Brain pericyte (primary cell): ENCODE measurements at regions not wholly inside any gene's neighbourhood (a gene's known extent, or its start where the extent isn't known, plus 50 kb on each side); places are given as distances from the start of the nearest gene placed in this dataset.
"Not testable (repeated sequence)": the region's sequence is repeated elsewhere in the genome, so short reads cannot be mapped to it uniquely, and the experiment has no call there.

ENCODE experiments used
- DNase-seq: peaks from one replicate; pipeline ENCODE4 v3.0.0-alpha.2; 2012; ENCODE audit warnings: low read depth, low spot score

DNA sequence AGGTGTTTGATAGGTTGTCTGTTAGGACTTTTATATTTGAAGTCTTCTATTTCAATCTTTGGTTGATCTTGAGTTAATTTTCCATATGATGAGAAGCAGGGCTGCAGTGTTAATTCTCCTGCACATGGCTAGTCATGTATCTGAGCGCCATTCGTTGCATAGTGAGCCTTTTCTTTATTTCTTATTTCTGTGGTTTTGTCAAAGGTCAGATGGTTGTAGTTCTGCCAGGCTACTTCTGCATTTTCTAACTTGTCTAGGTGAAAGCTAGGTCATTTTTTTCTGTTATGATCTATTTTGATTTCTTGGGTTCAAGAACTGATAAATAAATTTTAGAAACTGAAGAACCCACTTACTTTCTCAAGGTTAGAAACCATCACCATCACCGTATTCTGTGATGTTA, 56.7 kb downstream of the CCDC74A start:
- no peak for DNase-seq

DNA sequence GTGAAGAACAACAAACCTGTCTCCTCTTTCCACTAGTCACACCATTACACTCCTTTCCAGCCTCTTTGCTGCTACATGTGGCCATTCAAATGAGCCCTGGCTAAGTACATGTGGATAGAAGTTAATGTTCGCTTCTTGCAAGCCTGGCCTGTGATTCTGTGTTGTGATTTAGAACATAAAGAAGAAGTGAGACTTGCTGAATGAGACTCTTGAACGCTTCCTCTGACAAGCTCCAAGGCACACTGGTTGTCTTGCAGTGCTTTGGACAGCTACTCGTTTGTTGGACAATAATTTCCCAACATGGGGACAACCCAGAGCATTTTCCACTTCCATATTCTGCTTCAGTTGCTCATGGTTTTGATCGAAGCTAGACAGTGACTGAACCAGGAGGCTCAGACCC, 57.3 kb downstream of the CCDC74A start:
- DNase-seq, result no peak

DNA sequence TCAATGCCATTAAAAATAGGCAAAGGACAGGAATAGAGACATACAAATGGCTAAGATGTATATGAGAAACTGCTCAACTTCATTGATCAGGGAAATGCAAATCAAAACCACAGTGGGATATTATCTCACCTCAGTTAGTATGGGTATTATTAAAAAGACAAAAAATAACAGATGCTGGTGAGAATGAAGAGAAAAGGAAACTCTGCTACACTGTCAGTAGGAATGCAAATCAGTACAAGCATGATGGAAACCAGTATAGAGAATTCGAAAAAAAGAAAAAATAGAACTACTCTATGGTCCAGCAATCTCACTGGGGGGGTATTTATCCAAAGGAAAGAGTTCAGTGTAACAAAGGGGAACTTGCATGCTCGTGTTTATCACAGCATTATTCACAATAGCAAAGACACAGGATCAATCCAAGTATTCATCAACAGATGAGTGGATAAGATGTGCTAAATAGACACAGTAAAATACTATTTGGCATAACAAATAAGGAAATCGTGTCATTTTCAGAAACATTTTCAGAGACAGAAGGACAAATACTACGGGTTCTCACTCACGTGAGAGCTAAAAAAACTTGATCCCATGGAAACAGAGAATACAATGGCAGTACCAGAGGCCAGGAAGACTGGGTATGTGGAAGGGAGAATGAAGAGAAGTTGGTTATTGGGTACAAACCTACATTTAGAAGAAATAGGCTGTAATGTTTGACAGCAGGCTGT, 60.6 kb downstream of the CCDC74A start:
- DNase-seq, result no peak

DNA sequence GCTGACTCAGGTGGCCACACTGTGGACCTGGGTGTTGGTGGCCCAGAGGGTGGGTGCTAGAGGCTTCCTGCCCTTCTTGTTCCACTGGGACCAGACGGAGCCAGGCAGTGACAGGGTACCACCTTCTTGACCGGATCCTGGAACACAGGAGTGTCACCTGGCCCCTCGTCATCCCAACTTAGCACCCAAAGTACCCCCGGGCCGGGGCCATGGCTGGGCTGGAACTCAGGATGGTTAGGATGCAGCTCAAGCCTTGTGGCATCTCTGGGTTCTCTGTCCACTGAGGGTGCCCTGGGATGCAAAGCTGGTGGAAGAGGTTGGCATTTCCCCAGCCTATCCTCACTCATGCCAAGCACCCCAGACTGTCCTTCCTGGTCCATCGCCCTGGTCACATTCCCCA, 61.4 kb downstream of the CCDC74A start:
- not testable (repeated sequence) for DNase-seq

DNA sequence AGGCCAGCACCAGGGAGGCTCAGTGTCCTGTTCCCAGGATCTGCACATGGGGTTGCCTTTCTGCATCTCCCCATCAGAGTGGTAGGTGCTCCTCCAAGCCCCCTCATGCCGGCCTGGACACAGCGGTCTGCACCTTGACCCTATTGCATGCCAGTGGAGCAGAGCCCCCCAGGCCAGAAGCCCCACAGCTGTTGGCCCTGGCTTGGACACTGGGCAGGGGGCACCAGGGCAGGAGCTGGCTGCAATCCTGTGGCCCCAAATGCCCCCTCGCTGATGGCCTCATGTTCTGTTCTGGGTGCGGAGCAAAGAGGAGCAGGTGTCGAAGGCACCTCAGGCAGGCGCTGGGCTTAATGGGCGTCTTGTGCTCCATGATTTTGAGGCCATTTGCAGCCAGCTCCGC, 62.7 kb downstream of the CCDC74A start:
- DNase-seq, result no peak

DNA sequence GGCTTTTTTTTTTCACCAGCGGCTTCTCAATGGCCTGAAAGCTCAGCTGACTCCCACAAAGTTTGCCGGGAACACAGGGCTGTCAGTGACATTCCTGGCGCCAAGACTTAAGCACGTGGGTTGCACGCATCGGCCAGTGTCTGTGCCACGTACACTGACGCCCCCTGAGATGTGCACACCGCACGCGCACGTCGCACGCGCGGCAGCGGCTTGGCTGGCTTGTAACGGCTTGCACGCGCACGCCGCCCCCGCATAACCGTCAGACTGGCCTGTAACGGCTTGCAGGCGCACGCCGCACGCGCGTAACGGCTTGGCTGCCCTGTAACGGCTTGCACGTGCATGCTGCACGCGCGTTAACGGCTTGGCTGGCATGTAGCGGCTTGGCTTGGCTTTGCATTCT, 63.2 kb downstream of the CCDC74A start:
- no peak for DNase-seq

DNA sequence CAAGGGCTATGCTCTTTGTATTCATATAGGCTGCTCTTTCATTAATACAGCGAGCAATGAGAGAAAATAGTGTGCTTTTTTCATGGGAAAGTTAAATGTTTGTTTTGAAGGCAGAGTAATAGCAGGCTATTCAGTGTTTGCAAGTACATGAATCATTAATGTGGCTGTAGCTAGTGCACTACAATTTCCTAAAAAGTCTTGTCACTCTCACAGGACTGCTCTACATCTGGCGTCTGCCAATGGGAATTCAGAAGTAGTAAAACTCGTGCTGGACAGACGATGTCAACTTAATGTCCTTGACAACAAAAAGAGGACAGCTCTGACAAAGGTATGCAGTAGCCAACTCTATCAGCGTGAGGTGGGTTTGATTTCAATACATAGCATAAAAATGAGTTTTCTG, 68.9 kb downstream of the CCDC74A start:
- not testable (repeated sequence) for DNase-seq

DNA sequence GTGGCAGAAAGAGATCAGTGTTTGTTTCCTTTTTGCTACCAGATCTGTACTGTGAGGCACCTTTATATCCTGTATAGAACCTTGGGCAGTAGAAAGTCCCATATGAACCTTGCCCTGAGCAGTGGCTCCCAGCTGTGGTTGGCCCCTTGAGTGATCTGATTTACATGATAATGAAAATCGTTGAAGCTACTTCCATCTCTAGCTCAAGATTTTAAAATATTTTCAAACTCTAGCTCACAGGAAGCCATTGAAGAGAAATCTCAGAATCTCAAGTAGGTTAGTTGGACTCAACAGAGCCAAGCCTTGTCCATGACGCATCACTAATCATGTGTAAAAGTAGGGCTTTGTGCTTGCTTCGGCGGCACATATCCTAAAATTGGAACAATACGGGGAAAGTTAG, 74.8 kb downstream of the CCDC74A start:
- DNase-seq, result not testable (repeated sequence)

GRCh38 chr2:131604652-131605051, 77.0 kb downstream of the CCDC74A start:
- not testable (repeated sequence) for DNase-seq

- not testable (repeated sequence) for DNase-seq
These were observed 78.7 kb downstream of the CCDC74A start for GRCh38 chr2:131606366-131606765.

GRCh38 chr2:131607056-131607455, 79.4 kb downstream of the CCDC74A start:
- not testable (repeated sequence) for DNase-seq

DNA sequence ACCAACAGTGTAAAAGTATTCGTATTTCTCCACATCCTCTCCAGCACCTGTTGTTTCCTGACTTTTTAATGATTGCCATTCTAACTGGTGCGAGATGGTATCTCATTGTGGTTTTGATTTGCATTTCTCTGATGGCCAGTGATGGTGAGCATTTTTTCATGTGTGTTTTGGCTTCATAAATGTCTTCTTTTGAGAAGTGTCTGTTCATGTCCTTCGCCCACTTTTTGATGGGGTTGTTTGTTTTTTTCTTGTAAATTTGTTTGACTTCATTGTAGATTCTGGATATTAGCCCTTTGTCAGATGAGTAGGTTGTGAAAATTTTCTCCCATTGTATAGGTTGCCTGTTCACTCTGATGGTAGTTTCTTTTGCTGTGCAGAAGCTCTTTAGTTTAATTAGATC, 86.9 kb downstream of the CCDC74A start:
- not testable (repeated sequence) for DNase-seq

GRCh38 chr2:131618320-131618719, 90.6 kb downstream of the CCDC74A start:
- not testable (repeated sequence) for DNase-seq

DNA sequence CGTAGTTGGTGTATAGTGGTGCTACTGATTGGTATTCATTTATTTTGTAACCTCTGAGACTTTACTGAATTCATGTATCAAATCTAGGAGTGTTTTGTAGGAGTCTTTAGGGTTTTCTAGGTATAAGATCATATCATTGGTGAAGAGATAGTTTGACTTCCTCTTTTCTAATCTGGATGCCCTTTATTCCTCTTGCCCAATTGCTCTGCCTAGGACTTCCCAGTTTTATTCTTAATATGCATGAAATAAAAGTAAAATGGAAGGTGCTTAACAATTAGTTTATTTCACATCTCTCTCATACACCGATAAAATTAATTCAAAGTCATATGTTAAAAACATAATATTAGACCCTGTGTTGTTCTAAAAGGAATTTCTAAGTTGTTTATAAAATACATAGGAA, 95.2 kb downstream of the CCDC74A start:
- not testable (repeated sequence) for DNase-seq

DNA sequence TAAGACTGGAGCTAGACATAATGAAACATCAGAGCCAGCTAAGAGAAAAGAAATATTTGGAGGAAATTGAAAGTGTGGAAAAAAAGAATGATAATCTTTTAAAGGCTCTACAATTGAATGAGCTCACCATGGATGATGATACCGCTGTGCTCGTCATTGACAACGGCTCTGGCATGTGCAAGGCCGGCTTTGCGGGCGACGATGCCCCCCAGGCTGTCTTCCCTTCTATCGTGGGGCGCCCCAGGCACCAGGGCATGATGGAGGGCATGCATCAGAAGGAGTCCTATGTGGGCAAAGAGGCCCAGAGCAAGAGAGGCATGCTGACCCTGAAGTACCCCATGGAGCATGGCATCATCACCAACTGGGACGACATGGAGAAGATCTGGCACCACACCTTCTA, 98.3 kb downstream of the CCDC74A start:
- not testable (repeated sequence) for DNase-seq

DNA sequence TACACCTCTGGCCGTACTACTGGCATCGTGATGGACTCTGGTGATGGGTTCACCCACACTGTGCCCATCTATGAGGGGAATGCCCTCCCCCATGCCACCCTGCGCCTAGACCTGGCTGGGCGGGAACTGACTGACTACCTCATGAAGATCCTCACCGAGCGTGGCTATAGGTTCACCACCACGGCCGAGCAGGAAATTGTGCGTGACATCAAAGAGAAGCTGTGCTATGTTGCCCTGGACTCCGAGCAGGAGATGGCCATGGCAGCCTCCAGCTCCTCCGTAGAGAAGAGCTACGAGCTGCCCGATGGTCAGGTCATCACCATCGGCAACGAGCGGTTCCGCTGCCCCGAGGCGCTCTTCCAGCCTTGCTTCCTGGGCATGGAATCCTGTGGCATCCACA, 98.9 kb downstream of the CCDC74A start:
- DNase-seq, result not testable (repeated sequence)

DNA sequence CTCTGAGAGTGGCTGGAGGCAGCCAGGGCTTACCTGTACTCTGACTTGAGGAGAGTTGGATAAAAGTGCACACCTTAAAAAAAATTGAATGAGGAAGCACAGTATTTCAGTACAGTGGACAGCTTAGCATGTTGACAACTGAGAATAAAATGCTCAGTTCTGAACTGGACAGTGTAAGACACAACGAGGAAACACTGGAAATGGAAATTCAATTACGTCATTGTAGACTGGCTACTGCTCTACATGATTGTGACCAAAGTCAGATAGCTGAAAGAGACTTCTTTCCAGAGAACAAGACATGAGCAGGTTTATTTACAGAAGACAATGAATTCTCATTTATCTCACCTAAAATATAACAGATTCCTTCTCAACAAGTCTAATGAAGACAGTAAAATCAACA, 100.1 kb downstream of the CCDC74A start:
- DNase-seq, result not testable (repeated sequence)

DNA sequence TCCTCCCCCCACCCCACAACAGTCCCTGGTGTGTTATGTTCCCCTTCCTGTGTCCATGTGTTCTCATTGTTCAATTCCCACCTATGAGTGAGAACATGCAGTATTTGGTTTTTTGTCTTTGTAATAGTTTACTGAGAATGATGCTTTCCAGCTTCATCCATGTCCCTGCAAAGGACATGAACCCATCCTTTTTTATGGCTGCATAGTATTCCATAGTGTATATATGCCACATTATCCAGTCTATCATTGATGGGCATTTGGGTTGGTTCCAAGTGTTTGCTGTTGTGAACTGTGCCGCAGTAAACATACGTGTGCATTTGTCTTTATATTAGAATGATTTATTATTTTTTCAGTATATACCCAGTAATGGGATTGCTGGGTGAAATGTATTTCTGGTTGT, 104.0 kb downstream of the CCDC74A start:
- not testable (repeated sequence) for DNase-seq

GRCh38 chr2:131633405-131633804, 105.7 kb downstream of the CCDC74A start:
- DNase-seq, result not testable (repeated sequence)

DNA sequence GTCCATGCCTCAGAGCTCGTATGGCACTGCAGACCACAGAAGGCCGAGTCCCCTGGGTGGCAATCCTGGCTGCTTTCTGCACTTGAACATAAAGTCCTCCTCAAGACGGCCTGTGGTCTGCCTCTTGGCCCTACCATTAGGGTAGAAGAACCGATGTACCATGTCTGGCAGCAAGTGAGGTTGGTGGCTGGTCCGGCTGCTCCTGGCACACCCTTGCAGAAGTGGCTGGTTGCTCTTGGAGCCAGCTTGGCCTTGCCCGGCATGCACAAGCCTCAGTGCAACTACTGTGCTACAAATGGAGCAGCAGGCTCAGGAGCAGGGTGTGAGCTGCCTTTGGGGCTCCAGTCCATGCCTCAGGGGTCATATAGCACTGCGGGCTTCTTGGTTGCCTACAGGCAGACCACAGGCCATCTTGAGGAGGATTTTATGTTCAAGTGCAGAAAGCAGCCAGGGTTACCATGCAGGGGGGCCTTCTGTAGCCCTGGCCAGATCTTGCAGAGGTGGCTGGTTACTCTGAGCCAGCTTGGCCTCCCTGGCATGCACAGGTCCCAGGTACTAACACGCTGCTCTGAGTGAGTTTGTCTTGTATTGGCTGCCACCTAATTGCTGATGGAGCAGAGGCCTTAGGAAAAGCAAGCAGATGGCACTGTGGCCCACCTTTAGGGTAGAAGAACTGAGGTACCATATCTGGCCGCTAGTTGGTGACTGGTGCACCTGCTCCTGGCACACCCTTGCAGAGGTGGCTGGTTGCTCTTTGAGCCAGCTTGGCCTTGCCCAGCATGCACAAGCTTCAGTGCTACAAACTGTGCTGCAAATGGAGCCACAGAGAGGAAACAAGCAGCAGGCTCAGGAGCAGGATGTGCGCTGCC, 106.4 kb downstream of the CCDC74A start:
- DNase-seq, result not testable (repeated sequence)

GRCh38 chr2:131635611-131636010, 107.9 kb downstream of the CCDC74A start:
- DNase-seq, result no peak

DNA sequence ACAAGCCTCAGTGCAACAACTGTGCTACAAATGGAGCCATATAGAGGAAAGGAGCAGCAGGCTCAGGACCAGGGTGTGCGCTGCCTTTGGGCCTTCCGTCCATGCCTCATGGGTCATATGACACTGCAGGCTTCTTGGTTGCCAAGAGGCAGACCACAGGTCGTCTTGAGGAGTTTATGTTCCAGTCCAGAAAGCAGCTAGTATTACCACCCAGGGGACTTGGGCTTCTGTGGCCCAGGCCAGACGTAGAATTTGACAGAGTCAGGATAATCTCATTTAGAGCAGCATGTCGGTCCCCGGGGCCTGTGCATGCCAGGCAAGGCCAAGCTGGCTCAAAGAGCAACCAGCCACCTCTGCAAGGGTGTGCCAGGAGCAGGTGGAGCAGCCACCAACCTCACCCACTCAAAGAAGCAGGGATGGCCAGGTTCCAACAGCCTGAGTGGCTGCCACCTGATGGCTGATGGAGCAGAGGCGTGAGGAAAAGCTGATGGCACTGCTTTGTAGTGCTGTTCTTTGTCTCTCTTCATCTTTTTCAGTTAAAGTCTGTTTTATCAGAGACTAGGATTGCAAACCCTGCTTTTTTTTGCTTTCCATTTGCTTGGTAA, 109.1 kb downstream of the CCDC74A start:
- DNase-seq, result not testable (repeated sequence)
